GM19240 (cell line): ENCODE measurements at regions not wholly inside any gene's neighbourhood (a gene's known extent, or its start where the extent isn't known, plus 50 kb on each side); places are given as distances from the start of the nearest gene placed in this dataset.
"Not testable (repeated sequence)": the region's sequence is repeated elsewhere in the genome, so short reads cannot be mapped to it uniquely, and the experiment has no call there.

ENCODE experiments used
- DNase-seq: peaks from one replicate; pipeline ENCODE4 v3.0.0; 2011; ENCODE audit warnings: low spot score; ENCODE audit not compliant: insufficient read length

DNA sequence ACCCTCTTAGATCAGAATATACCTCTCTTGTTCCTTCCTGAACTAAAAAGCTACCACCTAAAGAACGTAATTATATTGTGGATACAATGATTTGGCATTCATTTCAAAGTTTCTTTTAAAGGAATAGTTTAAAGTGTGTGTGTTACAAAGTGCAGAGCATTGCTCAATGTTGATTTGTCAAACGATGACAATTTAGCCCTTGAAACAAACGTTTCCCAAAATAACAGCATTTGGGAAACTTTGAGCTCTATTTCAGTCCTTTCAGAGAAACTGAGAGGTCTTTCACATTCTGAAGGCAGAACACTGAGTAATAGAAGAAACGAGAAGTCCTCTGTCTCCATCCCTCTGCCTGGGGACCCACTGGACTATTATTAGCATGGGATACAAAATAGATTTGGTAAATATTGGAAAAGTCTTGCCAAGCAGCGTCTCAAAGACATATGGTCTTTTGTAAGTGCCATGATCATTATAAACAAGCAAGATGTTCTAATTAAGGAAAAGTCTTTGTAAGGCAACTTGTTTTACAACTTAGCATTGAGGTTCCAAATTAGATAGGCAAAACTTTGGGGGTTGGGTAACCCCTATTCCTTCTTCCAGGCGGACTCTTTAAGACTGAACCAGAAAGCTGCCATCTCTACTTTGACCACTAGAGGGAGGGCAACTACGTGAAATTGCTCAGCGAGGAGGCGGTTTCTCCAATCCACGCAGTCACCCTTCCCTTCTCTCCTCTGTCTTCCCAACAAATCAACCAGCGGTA lies 208.8 kb downstream of the RNF144B start:
- DNase-seq = peak; percentile 13

DNA sequence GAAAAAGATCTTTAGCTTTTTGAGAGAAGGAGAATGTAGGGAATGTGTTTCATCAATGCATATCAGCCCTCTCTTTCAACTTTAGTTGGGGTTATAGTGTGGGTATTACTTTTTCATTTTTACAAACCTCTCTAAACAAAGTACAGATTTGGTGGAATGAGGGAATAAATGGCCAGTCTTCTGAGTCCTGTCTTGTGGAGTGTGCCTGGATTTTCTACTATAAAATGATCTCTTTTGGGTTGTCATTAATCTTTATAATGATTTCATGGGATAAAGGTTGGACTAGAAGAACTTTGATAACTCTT lies 209.3 kb downstream of the RNF144B start:
- no peak for DNase-seq

DNA sequence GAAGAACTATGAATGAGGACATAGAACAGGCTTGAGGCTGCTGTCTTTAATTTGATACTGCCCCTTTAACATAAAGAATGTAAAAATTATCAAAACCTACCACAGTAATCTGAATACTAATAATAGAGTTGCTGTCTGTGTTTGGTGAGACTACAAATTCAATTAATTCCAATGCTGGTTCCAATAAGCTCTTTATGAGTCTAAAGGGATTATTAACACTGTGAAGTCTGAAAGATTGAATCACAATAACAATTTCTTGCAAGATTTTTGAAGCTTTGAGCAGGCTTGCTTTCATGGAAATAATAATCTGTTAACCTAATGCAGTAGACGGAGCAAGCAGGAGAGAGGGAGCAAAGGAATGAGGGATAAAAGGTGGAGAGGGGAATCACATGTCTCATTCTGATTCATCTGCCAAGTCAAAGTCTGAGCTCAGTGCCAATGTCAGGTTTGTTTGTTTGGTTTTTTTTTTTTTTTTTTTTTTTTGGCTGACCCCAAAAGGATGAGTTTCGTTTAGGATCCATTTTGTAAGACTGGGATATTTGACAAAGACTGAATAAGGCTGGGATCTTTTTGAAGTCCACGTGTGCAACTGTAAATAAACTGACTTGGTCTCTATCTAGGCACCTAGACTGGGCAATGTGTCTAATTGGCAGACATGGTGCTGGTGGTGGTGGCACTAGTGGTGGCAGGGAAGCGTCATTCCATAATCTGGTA lies 211.6 kb downstream of the RNF144B start:
- no peak for DNase-seq

DNA sequence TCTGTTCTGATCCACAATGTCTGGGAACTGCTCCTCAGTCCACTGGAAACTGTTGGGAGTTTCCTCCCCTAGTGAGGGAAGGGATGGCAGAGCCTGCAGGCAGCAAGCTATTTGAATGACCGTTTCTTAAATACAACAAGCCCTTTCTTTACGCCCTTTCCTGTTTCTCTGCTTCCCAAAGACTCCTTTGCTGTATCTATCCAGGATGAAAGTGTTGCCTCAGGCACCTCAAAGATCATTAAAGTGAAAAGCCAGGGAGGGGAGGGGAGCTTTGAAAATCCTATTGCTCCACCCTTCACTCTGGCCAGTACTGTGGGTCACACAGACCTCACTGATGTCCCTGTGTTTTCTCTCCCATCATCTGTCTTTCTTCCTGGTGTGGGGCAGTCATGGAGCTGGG lies 213.1 kb downstream of the RNF144B start:
- no peak for DNase-seq

DNA sequence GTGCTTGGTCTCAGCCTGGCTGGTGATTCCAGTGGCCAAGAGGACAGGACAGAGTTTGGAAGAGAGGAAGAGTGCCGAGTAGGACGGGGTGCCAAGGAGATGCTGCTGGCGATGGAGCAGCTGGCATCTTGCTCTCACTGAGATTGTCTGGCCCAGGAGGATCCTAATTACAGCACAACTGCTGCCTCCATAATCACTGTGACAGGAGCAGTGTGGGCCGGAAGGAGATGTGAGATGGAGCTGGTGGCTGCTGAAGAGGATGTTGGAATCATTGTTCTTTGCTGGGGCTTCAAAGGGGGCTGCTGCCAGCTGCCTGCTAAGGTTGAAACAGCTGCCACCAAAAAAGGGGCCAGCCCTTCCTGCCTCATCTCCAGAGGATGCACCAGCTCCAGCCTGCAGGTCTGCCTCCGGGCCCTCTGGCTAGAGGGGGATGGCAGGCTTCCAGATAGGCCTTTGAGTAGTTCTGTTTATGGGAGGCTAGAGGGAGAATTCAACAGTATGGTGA lies 214.4 kb downstream of the RNF144B start:
- DNase-seq = no peak

DNA sequence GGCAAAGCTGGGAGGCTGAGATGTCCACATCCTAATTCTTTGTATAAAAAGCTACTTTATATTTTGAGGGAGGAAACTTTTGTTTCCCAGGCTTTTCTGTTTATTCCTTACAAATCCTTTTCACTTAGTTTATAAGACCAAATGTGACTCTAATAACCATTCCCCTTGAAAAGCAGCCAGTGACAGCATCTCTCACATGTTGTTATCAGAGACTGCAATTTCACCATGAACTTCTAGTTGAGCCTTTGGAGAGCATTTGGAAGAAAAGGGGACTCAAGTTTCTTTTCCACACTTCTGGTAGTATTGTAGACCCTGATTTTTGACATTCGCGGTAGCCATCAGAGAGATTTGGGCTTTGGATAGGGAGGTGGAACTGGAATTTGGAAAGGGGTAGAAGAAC lies 215.8 kb downstream of the RNF144B start:
- no peak for DNase-seq

DNA sequence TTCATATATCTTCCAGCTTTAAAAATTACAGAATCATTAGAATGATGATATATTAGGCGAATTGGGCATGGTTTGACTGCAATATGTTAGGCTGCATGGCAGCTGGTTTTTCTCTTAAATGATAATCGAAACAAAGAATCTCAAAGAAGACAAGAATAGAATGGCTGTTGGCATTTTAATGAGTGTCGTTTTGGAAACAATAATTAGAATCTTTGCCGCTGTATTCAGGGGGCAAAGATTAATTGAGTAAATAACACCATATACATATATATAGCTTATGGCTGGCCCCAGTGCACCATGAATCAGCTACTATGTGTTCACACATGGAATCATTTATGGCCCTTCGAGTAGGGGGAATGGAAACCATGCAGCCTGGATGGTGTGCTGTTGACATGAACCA lies 216.2 kb downstream of the RNF144B start:
- DNase-seq = no peak

DNA sequence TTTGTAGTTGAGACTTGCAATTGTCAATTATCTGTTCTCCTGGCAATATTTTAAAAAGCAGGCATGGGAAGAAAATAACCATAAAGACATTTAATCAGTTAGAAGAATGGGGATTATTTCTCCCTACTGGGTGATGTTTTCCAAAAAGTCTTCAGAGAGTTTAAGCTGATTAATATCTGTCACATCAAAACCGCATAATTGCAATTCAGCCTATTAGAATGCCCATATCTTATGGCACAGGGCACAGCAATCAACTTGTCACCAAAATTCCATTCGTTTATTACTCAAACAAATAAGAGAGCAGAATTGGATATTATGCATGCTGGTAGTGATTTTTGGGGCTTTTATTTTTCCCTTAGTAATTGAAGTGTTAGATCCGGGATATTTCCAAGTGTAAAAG lies 218.7 kb downstream of the RNF144B start:
- no peak for DNase-seq

DNA sequence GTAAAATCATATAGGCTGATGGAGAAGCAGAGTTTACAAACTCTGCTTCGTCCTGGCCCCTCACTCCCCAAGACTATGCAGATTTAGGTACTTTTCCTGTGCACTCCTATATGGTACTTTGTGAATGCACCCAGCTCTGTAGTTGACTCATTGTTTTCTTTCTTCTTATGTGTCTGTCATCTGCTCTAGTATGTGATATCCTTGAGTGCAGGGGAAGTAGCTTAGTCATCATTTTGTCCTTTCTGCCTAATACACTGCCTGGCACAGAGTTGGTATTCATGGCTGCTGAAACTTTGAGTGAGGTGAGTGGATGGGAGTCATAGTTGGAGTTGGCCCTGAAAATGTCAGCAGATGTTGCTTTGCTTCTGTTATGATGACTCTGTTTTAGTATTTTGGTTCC lies 222.6 kb downstream of the RNF144B start:
- no peak for DNase-seq

DNA sequence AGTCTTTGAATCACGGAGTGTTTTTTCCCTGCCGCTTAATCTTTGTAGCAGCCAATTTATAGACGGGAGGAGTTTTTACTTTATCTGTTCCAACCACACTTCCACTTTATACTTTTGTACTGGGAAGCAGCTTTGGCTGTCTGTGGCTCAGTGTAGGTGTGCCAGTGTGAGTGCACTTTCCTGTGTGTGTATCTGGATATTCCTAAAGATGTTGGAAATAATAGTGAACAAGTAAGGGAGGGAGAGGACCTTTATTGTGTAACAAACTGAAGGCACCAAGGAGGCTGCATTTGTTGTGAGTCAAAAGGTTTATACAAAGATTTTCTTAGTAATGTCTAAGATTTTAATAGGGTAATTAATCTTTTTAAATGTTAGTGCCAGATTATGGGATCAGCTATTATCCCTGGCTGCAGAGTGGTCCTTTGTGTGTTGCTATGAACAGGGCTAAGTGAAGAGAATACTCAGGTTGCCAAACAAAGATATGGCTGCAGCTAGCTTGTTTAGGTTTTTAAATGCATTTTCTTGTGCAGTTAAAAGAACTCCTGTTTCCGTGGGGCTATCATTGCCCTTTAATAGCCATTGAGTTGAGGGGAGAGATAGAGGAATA lies 226.3 kb downstream of the RNF144B start:
- DNase-seq = no peak

DNA sequence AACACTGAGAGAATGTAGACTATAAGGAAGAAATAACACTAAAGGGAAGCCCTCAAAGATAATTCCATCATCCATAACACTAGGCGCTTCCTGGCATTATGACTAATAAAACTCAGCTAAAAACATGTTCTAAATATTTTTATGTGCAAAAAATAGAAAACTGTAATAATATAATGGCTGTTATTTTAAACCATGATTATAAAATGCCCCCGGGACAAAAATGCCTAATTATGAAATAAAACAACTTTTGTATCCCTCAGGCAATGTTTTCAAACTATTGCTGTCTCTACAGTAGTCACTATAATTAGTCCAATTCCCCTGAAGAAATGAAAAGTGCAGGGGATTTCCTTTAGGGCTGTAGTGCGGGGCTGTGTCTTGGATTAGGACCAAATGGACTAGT lies 242.4 kb downstream of the RNF144B start:
- no peak for DNase-seq

DNA sequence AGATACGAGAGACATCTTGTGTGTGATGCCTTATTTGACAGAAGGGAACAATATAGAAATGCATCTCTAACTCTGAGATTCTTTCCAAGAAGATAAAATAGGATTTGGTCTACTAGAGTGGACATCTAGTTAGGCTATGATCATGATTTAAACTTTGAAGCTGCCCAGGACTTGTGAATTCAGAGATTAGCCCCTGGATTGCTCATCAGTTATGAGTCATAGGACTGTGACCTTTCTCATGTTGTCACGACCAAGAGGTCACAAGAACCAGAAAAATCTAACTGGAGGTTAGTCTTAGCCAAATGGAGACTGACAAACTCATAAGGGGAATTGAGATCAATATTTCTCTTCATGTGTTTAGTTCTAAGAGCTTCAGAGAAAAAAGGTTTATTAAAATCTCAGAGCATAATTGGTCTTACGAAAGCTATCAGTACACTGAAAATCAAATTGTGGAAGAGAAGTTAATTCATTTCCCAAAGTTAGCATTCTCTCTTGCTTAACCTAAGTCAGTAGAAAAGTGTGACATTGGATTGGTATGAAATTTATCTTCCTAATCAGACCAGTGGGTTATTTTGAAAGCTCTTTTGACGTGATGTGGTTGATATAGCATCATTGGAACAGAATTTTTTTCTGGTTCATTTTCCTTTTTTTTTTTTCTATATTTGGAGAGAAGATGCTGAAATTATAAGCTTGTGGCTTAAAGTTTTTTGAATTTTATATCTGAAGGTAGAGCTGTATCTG lies 245.7 kb downstream of the RNF144B start:
- DNase-seq = no peak

DNA sequence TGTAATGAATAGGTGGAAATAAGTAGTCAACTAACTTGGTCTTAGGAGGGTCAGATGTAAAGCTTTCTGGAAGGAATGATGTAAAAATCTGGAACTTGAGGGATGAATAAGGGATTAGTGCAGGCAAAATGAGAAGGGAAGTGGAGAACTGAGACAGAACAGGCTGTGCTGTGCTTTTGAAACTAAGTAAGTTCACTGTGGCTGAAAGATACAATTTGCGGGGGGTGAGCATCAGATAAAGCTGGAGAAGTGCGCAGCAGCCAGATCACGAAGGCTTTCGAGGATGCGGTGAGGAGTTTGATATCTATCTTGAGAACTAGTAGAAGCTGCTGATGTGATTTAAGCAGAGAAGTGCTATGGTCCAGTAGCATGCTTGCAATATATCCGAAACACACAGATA lies 247.8 kb downstream of the RNF144B start:
- DNase-seq = no peak

DNA sequence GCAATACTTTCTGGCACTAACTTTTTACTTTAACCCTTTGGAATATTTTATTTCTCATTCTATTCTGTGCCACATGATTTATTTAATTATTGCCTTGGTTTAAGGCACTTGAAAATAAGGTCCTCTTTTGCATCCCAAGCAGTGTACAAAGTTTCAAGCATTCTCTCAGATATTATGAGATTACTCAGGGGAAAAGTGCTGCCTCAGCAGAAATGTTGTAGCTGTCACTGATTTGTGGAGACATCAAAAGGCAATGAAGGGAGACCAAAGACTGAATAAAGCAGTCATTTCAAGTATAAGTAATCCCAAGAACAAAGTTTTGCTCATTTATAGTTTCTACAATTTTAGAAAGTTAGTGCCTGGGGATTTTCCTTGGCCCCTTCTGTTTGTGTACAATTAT lies 253.0 kb downstream of the RNF144B start:
- DNase-seq = no peak

DNA sequence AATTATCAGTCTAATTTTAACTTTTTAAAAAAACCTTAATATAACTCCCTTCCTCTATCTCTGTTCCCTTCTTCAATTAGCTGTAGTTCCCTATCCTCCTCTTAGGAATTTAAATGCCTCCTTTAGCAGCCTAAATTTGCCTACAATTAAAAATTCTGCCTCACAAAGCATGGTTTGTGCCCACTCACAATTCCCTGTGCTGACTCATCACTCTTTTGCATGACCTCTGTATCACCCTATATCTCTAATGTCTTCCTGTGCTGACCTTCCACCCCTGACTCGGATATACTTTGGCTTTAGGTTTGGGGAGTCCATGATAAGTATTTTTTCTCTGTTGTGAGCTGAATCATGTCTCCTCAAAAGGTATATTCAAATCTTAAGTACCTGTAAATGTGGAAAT lies 253.6 kb downstream of the RNF144B start:
- no peak for DNase-seq

DNA sequence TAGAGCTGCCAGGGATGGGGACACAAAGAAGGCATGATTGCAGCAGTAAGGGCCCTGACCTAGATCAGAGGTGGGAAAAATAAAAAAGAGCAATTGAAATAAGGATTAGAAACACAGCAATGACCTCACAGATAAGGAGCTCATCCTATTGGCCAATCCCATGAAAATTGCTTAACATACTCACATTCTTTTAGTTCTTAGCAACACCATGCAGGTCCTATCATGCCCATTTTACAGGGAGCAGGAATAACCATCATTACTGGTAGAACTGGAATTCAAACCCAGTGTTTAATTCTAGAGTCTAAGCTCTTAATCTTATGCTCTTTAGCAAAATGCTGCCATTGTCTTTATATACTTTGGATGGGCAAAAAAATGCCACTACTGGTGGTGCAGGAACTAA lies 267.7 kb downstream of the RNF144B start:
- no peak for DNase-seq

DNA sequence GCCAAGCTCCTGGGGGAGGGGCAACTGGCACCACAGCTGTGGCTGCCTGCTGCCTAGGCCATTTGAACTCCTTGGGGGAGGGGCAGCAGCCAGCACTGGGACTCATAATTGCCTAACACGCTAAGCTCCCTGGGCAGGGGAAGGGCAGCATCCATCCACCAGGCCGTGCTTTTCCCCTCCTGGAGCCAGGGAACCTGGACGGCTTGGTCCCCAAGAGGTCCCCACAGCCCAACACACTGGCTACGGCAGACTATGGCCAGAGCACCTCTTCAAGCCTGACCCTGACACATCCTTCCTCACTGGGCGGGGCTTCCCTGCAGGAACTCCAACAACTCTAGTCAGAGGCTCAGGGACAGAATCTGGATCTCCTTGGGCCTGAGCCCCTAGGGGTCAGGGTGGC lies 269.4 kb downstream of the RNF144B start:
- DNase-seq = no peak

DNA sequence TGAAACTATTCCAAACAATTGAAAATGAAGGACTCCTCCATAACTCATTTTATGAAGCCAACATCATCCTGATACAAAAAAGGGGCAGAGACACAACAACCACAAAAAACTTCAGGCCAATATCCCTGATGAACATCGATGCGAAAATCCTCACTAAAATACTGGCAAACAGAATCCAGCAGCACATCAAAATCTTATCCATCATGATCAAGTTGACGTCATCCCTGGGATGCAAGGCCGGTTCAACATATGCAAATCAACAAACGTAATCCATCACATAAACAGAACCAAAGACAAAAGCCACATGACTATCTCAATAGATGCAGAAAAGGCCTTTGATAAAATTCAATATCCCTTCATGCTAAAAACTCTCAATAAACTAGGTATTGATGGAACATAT lies 272.8 kb downstream of the RNF144B start:
- not testable (repeated sequence) for DNase-seq

DNA sequence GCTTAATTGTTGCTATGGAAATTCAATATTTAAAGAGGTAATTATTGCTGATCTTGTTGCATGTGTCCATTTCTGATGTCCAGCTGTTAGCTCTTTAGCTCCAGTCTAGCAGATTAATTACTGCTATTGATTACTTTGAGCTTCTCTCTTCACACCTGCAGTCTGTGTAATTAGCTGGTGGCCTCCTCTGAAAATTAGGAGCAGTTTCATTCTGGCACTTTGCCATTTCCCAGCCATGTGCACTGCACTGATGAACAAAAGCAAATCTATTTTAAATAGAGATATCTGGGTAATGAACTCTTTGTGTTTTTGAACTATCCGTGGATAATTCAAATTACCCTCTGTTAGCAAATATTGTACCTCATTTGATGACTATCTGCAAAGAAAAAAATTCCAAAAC lies 275.9 kb downstream of the RNF144B start:
- no peak for DNase-seq

DNA sequence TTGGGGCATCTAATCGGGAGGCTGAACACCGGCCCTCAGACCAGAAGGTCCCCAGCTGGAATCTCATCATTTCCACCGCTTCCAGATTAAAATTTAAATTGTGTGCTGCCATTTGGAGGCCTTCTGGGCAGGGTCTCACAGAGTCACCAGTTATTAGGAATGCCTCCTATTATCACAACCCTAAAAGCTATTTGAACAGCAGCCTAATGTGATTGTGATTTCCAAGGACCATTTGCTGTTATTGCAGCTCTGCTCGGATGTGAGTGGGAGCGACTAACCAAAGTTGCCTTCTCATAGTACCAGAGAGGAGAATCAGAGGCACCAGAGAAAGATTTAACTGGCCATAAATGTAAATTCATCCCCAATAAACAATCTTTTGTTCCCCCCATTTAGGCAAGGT lies 277.3 kb downstream of the RNF144B start:
- no peak for DNase-seq

DNA sequence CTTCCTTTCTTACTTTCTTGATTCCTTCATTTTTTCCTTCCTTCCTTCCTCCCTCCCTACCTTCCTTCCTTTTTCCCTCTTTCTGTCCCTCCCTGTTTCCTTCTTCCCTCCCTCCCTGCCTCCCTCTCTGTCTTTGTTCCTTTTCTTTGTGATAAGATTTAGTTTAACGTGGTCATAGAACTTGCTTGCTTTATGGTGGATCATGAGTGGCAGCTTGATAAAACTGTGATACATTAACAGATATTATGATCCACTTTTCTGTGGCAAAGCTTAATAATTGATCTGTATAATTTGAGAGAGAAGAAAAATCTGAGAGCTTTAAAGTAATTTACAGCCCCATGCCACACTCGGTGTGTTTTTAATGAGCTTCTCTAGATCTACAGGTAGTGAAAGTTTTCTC lies 280.5 kb downstream of the RNF144B start:
- DNase-seq = no peak

DNA sequence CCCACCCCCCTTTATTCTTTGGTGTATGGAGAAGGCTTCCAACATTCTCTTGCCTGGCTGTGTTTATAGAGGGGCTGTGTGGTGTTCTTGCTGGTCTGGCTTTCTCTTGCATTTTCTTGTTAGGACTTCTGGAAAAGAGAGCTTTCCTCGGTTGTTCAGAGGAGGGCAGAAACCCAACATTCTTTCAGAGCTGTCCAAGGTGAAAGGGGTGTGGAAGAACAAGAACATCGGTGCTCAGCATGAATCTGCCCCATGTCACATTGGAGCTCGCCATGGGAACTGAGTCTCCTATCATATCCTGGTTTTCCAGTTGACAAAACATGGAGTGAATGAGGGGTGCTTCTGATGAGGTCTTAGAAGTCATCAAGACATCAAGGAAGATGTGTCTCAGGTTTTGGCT lies 281.8 kb downstream of the RNF144B start:
- no peak for DNase-seq
